Right atrium auricular region (tissue), 2 donors: ENCODE measurements at regions not wholly inside any gene's neighbourhood (a gene's known extent, or its start where the extent isn't known, plus 50 kb on each side); places are given as distances from the start of the nearest gene placed in this dataset.

Experiments
- DNase-seq: peaks from one replicate; pipeline ENCODE4 v3.0.0-alpha.2; 2019; ENCODE audit warnings: low spot score
- H3K27ac ChIP-seq, 2 donors: fragments of 200-600 bp; sonication (generic); 1 replicate in 1 of 2; 2 replicates in 1 of 2; pipeline ENCODE4 v1.5.1; 2016 to 2019
- H3K27me3 ChIP-seq, 2 donors: fragments of 200-600 bp; sonication (generic); one replicate each; pipeline versions ENCODE4 v1.5.1 to v1.6.0; 2017 to 2019
- H3K36me3 ChIP-seq: fragments of 200-600 bp; sonication (generic); one replicate; pipeline ENCODE4 v1.5.1; 2016
- H3K4me1 ChIP-seq, 2 donors: fragments of 200-600 bp; sonication (generic); one replicate each; pipeline versions ENCODE4 v1.5.1 to v1.6.0; 2017 to 2019
- H3K4me3 ChIP-seq, 2 donors: fragments of 200-600 bp; sonication (generic); 1 replicate in 1 of 2; 2 replicates in 1 of 2; pipeline ENCODE4 v1.5.1; 2017 to 2019; ENCODE audit warnings: mild to moderate bottlenecking in 1 of 2, moderate library complexity in 1 of 2
- H3K9me3 ChIP-seq, 2 donors: fragments of 200-600 bp; sonication (generic); one replicate each; pipeline ENCODE4 v1.5.1; 2019
- TF ChIP-seq, protein P1 (sequence below), 2 donors: fragments of 200-600 bp; sonication (generic); IDR thresholded peaks; one replicate each; pipeline ENCODE4 v1.5.1; 2019; ENCODE audit warnings: antibody characterized with exemption in 2 of 2

- Histone ChIP-seq H3K27me3 (no peaks in the 10 kb centered on the region), H3K4me1 (peaks cover 0 to 43% of the 10 kb centered on the region in 2 donors), H3K4me3 (no peak overlapping the region), H3K36me3 (no peaks in the 10 kb centered on the region), H3K9me3 (no peaks in the 10 kb centered on the region), H3K27ac (peak overlapping the region; percentile 10 to 55)
- peak; percentile 71 for DNase-seq
- TF ChIP-seq, protein P1, sequence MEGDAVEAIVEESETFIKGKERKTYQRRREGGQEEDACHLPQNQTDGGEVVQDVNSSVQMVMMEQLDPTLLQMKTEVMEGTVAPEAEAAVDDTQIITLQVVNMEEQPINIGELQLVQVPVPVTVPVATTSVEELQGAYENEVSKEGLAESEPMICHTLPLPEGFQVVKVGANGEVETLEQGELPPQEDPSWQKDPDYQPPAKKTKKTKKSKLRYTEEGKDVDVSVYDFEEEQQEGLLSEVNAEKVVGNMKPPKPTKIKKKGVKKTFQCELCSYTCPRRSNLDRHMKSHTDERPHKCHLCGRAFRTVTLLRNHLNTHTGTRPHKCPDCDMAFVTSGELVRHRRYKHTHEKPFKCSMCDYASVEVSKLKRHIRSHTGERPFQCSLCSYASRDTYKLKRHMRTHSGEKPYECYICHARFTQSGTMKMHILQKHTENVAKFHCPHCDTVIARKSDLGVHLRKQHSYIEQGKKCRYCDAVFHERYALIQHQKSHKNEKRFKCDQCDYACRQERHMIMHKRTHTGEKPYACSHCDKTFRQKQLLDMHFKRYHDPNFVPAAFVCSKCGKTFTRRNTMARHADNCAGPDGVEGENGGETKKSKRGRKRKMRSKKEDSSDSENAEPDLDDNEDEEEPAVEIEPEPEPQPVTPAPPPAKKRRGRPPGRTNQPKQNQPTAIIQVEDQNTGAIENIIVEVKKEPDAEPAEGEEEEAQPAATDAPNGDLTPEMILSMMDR (IDR thresholded peaks at IDR 0.05): no peak
These were observed 56.4 kb upstream of the CD44 start for GRCh38 chr11:35082321-35083180.

DNA sequence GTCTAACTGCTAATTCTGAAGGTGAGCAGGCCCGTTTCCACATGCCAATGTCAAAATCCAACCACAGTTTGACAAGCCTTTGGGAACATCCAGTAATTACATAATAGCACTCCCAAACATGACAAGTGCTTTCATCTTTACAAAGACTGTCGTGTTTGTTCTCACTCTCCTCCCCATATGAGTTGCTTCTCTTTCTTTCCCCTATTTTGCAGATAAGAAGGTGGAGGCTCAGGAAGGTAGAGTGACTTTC is 55.9 kb upstream of the CD44 start:
- H3K4me3 ChIP-seq: no peak overlapping the region
- TF ChIP-seq, protein P1 (IDR thresholded peaks at IDR 0.05): no peak

GRCh38 chr11:35083431-35084238 is 55.3 kb upstream of the CD44 start:
- peak; percentile 76 for DNase-seq
- H3K4me3 ChIP-seq: no peak overlapping the region
- no peaks in the 10 kb centered on the region for H3K36me3 ChIP-seq
- H3K27ac ChIP-seq: peak overlapping the region in 1 of 2 donors; percentile 55
- H3K9me3 ChIP-seq: no peaks in the 10 kb centered on the region
- peaks cover 0 to 53% of the 10 kb centered on the region in 2 donors for H3K4me1 ChIP-seq
- TF ChIP-seq, protein P1 (IDR thresholded peaks at IDR 0.05): no peak
- H3K27me3 ChIP-seq: no peaks in the 10 kb centered on the region

More for the DNA sequence above, 55.9 kb upstream of the CD44 start:
- no peak for DNase-seq
- no peaks in the 10 kb centered on the region for H3K9me3 ChIP-seq
- peak overlapping the region in 1 of 2 donors; percentile 55 for H3K27ac ChIP-seq
- no peaks in the 10 kb centered on the region for H3K27me3 ChIP-seq
- peaks cover 0 to 49% of the 10 kb centered on the region in 2 donors for H3K4me1 ChIP-seq
- H3K36me3 ChIP-seq: no peaks in the 10 kb centered on the region

DNA sequence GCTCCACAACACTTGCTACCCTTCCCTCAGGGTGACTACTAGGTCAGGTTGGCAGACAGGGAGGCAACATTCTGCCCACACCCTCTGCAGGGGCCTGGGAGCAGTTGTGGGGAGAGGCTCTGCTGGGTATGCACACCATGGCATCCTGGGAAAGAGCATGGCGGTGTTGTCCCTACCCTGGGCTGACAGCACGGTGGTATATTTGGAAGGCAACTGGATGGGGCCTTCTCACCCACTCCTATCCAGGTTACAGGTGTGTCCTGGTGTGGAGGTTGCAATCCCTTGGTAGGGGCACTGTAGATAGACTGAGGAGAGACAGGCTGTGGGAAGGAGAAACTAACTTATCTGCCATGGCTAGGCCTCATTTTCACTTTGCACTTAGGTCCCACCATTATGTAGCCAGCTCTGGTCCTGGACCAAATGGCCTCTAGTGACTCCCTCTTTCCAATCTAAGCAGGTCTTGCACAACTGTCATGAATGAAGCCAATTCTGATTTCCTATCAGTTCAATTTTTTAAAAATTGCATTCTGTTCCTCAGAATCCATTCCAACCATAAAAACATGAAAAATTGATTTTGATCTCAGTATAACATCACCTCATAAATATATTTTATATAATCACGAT is 54.0 kb upstream of the CD44 start:
- H3K36me3 ChIP-seq: no peaks in the 10 kb centered on the region
- peaks cover 0 to 53% of the 10 kb centered on the region in 2 donors for H3K4me1 ChIP-seq
- H3K4me3 ChIP-seq: no peak overlapping the region
- no peak for DNase-seq
- TF ChIP-seq, protein P1 (IDR thresholded peaks at IDR 0.05): no peak
- H3K27ac ChIP-seq: no peak overlapping the region
- no peaks in the 10 kb centered on the region for H3K27me3 ChIP-seq
- no peaks in the 10 kb centered on the region for H3K9me3 ChIP-seq

DNA sequence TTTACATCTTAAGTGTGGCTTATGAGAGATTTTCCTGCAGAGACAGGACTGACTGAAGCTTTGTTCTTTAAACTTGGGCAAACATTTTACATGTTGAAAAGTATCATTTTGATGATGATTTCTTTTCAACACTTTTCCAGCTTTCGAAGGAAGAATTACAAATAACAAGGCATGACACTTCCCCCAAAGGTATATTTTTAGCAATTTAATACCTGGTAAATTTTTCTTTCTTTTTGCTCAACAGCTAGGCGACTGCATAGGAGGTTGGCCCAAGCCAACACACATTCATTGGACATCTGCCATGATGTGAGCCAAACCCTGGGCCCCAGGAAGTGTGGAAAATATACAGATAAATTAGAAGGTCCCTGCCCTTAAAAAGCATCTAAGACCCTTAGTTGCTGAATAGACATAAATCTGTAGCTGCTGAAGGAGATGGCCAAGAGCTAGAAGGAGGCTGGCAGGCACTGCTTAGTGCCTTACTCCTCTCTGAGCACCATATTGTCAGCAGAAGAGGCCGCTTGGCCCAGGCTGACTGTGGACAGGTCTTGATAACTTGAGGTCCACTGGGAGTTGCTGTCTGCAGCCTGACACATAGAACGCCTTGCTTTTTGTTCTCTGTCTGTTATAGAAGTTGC is 53.3 kb upstream of the CD44 start:
- H3K4me3 ChIP-seq: no peak overlapping the region
- H3K9me3 ChIP-seq: no peaks in the 10 kb centered on the region
- peaks cover 0 to 53% of the 10 kb centered on the region in 2 donors for H3K4me1 ChIP-seq
- TF ChIP-seq, protein P1 (IDR thresholded peaks at IDR 0.05): no peak
- no peak overlapping the region for H3K27ac ChIP-seq
- DNase-seq: no peak
- H3K36me3 ChIP-seq: no peaks in the 10 kb centered on the region
- H3K27me3 ChIP-seq: no peaks in the 10 kb centered on the region
